BJ (cell line): ENCODE measurements at regions not wholly inside any gene's neighbourhood (a gene's known extent, or its start where the extent isn't known, plus 50 kb on each side); places are given as distances from the start of the nearest gene placed in this dataset.
"Not testable (repeated sequence)": the region's sequence is repeated elsewhere in the genome, so short reads cannot be mapped to it uniquely, and the experiment has no call there.

Source experiments
- CTCF ChIA-PET: fragments of 350-600 bp; formaldehyde crosslinking; extraction: SDS; loops from one replicate; lab custom pipeline; 2021; ENCODE audit warnings: antibody characterized with exemption, inconsistent platforms; lab: Yijun Ruan, JAX
- POLR2A ChIA-PET: fragments of 300-600 bp; sonication (Branson Sonifier 250); formaldehyde crosslinking; extraction: SDS; loops from one replicate; lab custom pipeline; 2021; ENCODE audit warnings: antibody characterized with exemption; lab: Charles Lee
- DNase-seq: peaks from one replicate; pipeline ENCODE4 v3.0.0-alpha.2; 2011; ENCODE audit warnings: low read depth
- H3K27me3 ChIP-seq: 2 replicates; pipeline ENCODE4 v1.6.0; 2011; ENCODE audit warnings: low read length; ENCODE audit not compliant: control insufficient read depth, insufficient read depth
- H3K36me3 ChIP-seq: 2 replicates; pipeline ENCODE4 v1.5.1; 2011; ENCODE audit warnings: low read length; ENCODE audit not compliant: control insufficient read depth, insufficient read depth
- H3K4me3 ChIP-seq: 2 replicates; pipeline ENCODE4 v1.5.1; 2011; ENCODE audit warnings: low read depth, mild to moderate bottlenecking, control low read depth, low read length
- TF ChIP-seq, protein P1 (sequence below): IDR thresholded peaks from 2 replicates; pipeline ENCODE4 v1.5.1; 2011; ENCODE audit warnings: low read depth, mild to moderate bottlenecking, control low read depth, inconsistent platforms, low read length, moderate library complexity; ENCODE audit not compliant: insufficient read depth

GRCh38 chr16:16570055-16570454, 191.1 kb downstream of the NPIPA7 start:
- DNase-seq, CTCF ChIA-PET: not testable (repeated sequence)

DNA sequence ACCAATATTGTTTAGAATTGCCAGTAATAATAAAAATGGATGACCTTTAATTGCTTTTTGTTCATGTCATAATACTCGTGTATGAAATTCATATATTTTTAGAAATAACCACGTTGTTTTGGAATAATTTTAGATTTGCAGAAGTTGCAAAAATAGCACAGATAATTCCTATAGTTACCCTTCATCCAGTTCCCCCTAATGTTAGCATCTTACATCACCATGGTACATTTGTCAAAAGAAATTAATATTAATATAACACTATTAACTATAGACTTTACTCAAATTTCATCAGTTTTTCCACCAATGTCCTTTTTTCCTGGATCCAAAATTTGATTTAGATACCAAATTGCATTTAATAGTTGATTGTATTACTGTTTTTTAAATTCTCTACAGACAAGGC, 191.9 kb downstream of the NPIPA7 start:
- H3K27me3 ChIP-seq, CTCF ChIA-PET, POLR2A ChIA-PET, H3K4me3 ChIP-seq, DNase-seq, H3K36me3 ChIP-seq: not testable (repeated sequence)

More at GRCh38 chr16:16570055-16570454, 191.1 kb downstream of the NPIPA7 start:
- H3K36me3 ChIP-seq, H3K4me3 ChIP-seq, H3K27me3 ChIP-seq, POLR2A ChIA-PET: not testable (repeated sequence)

- CTCF ChIA-PET, H3K27me3 ChIP-seq, POLR2A ChIA-PET, H3K36me3 ChIP-seq, H3K4me3 ChIP-seq, DNase-seq: not testable (repeated sequence)
Measured at GRCh38 chr16:16572130-16572774, 193.3 kb downstream of the NPIPA7 start.

DNA sequence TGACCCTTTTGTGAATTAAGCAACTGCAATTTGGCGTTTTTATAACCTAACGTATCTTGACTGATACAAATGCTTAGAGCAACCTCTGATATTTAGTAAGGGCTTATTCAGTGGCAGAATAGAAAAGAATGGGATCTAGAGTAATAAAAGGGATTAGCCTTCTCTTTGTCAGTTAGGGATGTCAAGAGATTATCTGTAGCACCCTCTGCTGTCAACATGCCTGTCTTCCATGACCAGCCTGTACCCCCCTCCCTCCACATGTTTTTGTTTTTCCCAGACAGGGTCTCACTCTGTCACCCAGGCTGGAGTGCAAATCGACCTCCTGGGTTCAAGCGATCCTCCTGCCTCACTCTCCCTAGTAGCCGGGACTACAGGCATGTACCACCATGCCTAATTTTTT, 198.1 kb downstream of the NPIPA7 start:
- CTCF ChIA-PET, H3K4me3 ChIP-seq, POLR2A ChIA-PET, DNase-seq, H3K36me3 ChIP-seq, H3K27me3 ChIP-seq: not testable (repeated sequence)

DNA sequence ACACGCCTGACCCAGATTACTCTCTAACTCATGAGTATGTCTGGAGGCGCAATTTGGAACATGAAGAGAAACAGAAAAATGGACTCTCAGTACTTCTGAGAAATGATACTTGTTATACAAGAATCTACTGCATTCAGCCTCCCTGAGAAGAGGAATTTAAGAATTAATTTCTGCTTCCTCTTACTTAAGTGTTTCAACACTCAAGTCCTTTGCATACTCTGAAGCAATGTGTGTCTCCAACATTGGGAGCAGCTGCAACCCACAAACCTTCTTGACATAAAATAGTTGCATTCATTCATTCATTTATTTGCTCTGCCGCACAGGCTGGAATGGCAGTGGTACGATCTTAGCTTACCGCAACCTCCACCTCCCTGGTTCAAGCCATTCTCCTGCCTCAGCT, 199.8 kb downstream of the NPIPA7 start:
- Histone ChIP-seq H3K36me3 (no peaks in the 10 kb centered on the region), H3K27me3 (no peaks in the 10 kb centered on the region), H3K4me3 (no peak overlapping the region)
- POLR2A ChIA-PET = no interaction called here
- DNase-seq = no peak
- CTCF ChIA-PET = no interaction called here
- TF ChIP-seq, protein P1, sequence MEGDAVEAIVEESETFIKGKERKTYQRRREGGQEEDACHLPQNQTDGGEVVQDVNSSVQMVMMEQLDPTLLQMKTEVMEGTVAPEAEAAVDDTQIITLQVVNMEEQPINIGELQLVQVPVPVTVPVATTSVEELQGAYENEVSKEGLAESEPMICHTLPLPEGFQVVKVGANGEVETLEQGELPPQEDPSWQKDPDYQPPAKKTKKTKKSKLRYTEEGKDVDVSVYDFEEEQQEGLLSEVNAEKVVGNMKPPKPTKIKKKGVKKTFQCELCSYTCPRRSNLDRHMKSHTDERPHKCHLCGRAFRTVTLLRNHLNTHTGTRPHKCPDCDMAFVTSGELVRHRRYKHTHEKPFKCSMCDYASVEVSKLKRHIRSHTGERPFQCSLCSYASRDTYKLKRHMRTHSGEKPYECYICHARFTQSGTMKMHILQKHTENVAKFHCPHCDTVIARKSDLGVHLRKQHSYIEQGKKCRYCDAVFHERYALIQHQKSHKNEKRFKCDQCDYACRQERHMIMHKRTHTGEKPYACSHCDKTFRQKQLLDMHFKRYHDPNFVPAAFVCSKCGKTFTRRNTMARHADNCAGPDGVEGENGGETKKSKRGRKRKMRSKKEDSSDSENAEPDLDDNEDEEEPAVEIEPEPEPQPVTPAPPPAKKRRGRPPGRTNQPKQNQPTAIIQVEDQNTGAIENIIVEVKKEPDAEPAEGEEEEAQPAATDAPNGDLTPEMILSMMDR = no peak

GRCh38 chr16:16582916-16583315, 204.0 kb downstream of the NPIPA7 start:
- CTCF ChIA-PET, H3K36me3 ChIP-seq, POLR2A ChIA-PET, DNase-seq, H3K27me3 ChIP-seq, H3K4me3 ChIP-seq: not testable (repeated sequence)

DNA sequence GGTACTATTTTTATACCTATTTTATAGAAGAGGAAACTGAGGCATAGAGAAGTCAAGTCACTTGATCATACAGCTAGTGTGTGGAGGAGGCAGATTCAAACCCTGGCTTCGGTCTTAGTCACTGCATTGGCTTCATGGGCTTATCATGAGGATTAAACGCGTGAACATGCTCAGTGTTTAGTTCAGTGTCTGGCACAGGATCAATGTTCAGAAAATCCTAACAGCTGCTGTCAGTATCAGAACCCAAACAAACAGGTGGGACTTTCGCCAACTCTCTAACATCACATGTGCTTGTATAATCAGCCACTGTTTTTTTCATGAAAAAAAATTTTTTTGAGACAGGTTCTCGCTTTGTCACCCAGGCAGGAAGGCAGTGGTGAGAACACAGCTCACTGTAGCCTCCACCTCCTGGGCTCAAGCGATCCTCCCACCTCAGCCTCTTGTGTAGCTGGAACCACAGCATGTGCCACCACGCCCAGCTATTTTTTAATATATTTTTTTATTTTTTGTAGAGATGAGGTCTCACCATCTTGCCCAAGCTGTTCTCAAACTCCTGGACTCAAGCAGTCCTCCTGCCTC, 207.2 kb downstream of the NPIPA7 start:
- POLR2A ChIA-PET = not testable (repeated sequence)

DNA sequence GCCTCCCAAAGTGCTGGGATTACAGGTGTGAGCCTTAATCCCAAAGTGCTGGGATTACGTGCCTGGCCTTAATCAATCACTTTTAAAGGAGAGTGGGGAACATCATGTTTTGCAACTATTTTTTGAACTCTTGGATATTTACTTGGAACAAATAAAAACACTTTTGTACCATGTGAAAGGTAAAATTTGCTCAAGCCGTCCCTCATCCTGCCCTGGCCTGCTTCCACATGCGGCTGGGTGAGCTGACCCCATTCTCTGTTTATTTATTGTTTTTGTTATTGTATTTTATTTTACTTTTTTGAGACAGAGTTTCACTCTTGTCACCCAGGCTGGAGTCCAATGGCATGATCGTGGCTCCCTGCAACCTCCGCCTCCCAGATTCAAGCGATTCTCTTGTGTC, 208.0 kb downstream of the NPIPA7 start:
- CTCF ChIA-PET, H3K27me3 ChIP-seq, DNase-seq, H3K4me3 ChIP-seq, H3K36me3 ChIP-seq, POLR2A ChIA-PET: not testable (repeated sequence)

More for the DNA sequence above, 207.2 kb downstream of the NPIPA7 start:
- DNase-seq, H3K4me3 ChIP-seq, CTCF ChIA-PET, H3K27me3 ChIP-seq, H3K36me3 ChIP-seq: not testable (repeated sequence)

- DNase-seq, H3K27me3 ChIP-seq, H3K36me3 ChIP-seq, CTCF ChIA-PET, H3K4me3 ChIP-seq, POLR2A ChIA-PET: not testable (repeated sequence)
Measured at GRCh38 chr16:16588436-16588835, 209.5 kb downstream of the NPIPA7 start.

DNA sequence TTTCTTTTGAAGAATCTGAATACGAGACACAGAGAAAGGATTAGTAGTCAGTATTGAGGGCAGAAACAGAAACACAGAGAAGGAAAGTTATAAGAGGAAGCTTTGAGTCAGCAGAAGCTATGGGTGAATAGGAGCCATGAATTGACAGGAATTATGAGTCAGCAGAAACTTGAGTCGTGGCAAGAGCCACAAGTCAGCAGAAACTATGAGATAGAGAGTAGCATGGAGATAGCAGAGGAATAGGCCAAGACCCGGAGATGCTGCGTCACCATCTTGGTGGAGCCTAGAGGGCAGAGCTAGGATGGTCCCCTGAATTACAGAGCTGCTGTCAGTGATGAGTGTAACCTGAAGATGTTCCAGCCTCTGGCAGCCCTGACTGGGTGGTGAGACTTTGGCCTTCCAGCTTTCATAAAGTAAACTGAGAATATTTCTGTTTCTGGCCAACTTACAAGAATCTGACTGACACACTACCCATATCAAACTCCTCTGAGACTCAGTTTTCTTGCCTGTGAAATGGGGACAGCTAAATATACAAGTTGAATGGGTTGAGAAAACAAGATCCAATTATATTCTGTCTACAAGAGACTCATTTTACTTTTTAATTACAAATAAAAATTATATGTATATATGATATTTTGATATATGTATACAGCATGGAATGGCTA, 211.8 kb downstream of the NPIPA7 start:
- POLR2A ChIA-PET, CTCF ChIA-PET, H3K27me3 ChIP-seq, DNase-seq, H3K36me3 ChIP-seq, H3K4me3 ChIP-seq: not testable (repeated sequence)
